HepG2 (cell line): ENCODE measurements at regions not wholly inside any gene's neighbourhood (a gene's known extent, or its start where the extent isn't known, plus 50 kb on each side); places are given as distances from the start of the nearest gene placed in this dataset.

ENCODE experiments used
- ATAC-seq: fragments of 200-7000 bp; cut with Tn5 transposase; 3 replicates; pipeline ENCODE4 v1.9.1; 2020; ENCODE audit warnings: mild to moderate bottlenecking, moderate library complexity
- BruUV-seq: library from RNA; stranded (reverse); fragments of 400-500 nt; replicated peaks from 2 replicates; lab custom pipeline; 2021; lab: Mats Ljungman, UMichigan
- CTCF ChIA-PET: fragments of 300-600 bp; formaldehyde crosslinking; extraction: SDS; loops from one replicate; lab custom pipeline; 2021; ENCODE audit warnings: low total read pairs, inconsistent platforms, low intra/inter-chr PET ratio; lab: Yijun Ruan, JAX
- POLR2A ChIA-PET: fragments of 350-600 bp; sonication (Branson Sonifier 250); formaldehyde crosslinking; loops from one replicate; lab custom pipeline; 2020; ENCODE audit warnings: antibody characterized with exemption, inconsistent platforms; lab: Yijun Ruan, JAX
- DNase-seq: peaks from one replicate; pipeline ENCODE4 v3.0.0-alpha.2; 2015; ENCODE audit warnings: low spot score
- FAIRE-seq: peaks from 3 replicates; lab custom pipeline; 2011; peaks lifted over from hg19 to GRCh38; lab: Jason Lieb, UNC
- H2AFZ ChIP-seq: one replicate; pipeline ENCODE4 v1.6.1; 2011; ENCODE audit warnings: low read length, inconsistent platforms
- H3K27ac ChIP-seq: fragments of 300-600 bp; 3 replicates; pipeline ENCODE4 v1.8.0; 2011; ENCODE audit warnings: mixed run types, mild to moderate bottlenecking, mixed read lengths, low read length, inconsistent platforms; ENCODE audit not compliant: insufficient read depth; ENCODE audit errors: extremely low read length
- H3K27me3 ChIP-seq, 2 experiments: fragments of 200-600 bp in 1 of 2; 2 replicates in 1 of 2; 3 replicates in 1 of 2; pipeline versions ENCODE4 v1.6.0 to v1.8.0; 2011; ENCODE audit warnings: low read length in 2 of 2, mild to moderate bottlenecking in 2 of 2, moderate library complexity in 2 of 2, inconsistent platforms in 1 of 2; ENCODE audit not compliant: insufficient read depth in 2 of 2, control insufficient read depth in 1 of 2
- H3K36me3 ChIP-seq, 2 experiments: fragments of 200-600 bp in 1 of 2; replicated peaks in 1 of 2; 2 replicates in 1 of 2; 3 replicates in 1 of 2; pipeline versions ENCODE4 v1.5.1 to v1.8.0; 2011; ENCODE audit warnings: low read length in 2 of 2, inconsistent platforms in 1 of 2; ENCODE audit not compliant: insufficient read depth in 2 of 2, control insufficient read depth in 1 of 2
- H3K4me1 ChIP-seq: 2 replicates; pipeline ENCODE4 v1.5.1; 2012; ENCODE audit warnings: low read length, inconsistent platforms; ENCODE audit not compliant: insufficient read depth
- H3K4me2 ChIP-seq: 2 replicates; pipeline ENCODE4 v1.6.0; 2011; ENCODE audit warnings: low read depth, low read length, inconsistent platforms
- H3K4me3 ChIP-seq, 3 experiments: fragments of 200-600 bp in 1 of 3; sonication (generic), shearing (Covaris generic) in 1 of 3; replicated peaks in 1 of 3; 2 replicates each; pipeline ENCODE4 v1.5.1; 2011 to 2016; ENCODE audit warnings: low read length in 3 of 3, inconsistent platforms in 2 of 3, low read depth in 2 of 3, mild to moderate bottlenecking in 2 of 3, control low read depth in 1 of 3, mixed read lengths in 1 of 3; ENCODE audit not compliant: insufficient read depth in 1 of 3
- H3K79me2 ChIP-seq: one replicate; pipeline ENCODE4 v1.6.1; 2011; ENCODE audit warnings: low read length, inconsistent platforms; ENCODE audit not compliant: insufficient read depth
- H3K9ac ChIP-seq: 2 replicates; pipeline ENCODE4 v1.6.0; 2011; ENCODE audit warnings: mild to moderate bottlenecking, low read depth, low read length, inconsistent platforms; ENCODE audit not compliant: insufficient read depth
- H3K9me3 ChIP-seq: 2 replicates; pipeline ENCODE4 v1.5.1; 2012; ENCODE audit warnings: mild to moderate bottlenecking, low read length
- H4K20me1 ChIP-seq: 2 replicates; pipeline ENCODE4 v1.6.0; 2011; ENCODE audit warnings: inconsistent platforms, mild to moderate bottlenecking, low read length, moderate library complexity; ENCODE audit not compliant: insufficient read depth
- SP5 ChIP-seq: IDR thresholded peaks from 2 replicates; pipeline ENCODE4 v1.6.1; 2016; ENCODE audit warnings: low read depth, borderline replicate concordance
- YEATS4 ChIP-seq: sonication (generic); formaldehyde crosslinking; IDR thresholded peaks from 2 replicates; pipeline ENCODE4 v1.4.0; 2020; ENCODE audit warnings: missing genetic modification reagents, borderline replicate concordance
- WGBS: methylation state at CpG from one replicate; pipeline ENCODE4 v1.1.6; 2017; ENCODE audit warnings: low lambda C conversion rate; 5-methylcytosine and 5-hydroxymethylcytosine counted together
- in situ Hi-C: cut with HindIII; loops from 2 replicates; pipeline ENCODE4 v1.10.0; 2017; ENCODE audit warnings: low pct_unique_long_range_greater_than_20kb; ENCODE audit not compliant: extremely low pct_ligation_motif_present
- intact Hi-C: fragments of 100-400 bp; cut with micrococcal nuclease; formaldehyde crosslinking; loops from one replicate; pipeline ENCODE4 v1.10.0; 2022; ENCODE audit not compliant: unreplicated experiment
- TF ChIP-seq, protein P1 (sequence below): sonication (generic); formaldehyde crosslinking; IDR thresholded peaks from 2 replicates; pipeline ENCODE4 v1.4.0; 2020; ENCODE audit warnings: missing genetic modification reagents, borderline replicate concordance
- TF ChIP-seq, protein P2 (sequence below): fragments of 450-650 bp; IDR thresholded peaks from 2 replicates; pipeline ENCODE4 v1.6.1; 2017

- TF ChIP-seq, protein P1, sequence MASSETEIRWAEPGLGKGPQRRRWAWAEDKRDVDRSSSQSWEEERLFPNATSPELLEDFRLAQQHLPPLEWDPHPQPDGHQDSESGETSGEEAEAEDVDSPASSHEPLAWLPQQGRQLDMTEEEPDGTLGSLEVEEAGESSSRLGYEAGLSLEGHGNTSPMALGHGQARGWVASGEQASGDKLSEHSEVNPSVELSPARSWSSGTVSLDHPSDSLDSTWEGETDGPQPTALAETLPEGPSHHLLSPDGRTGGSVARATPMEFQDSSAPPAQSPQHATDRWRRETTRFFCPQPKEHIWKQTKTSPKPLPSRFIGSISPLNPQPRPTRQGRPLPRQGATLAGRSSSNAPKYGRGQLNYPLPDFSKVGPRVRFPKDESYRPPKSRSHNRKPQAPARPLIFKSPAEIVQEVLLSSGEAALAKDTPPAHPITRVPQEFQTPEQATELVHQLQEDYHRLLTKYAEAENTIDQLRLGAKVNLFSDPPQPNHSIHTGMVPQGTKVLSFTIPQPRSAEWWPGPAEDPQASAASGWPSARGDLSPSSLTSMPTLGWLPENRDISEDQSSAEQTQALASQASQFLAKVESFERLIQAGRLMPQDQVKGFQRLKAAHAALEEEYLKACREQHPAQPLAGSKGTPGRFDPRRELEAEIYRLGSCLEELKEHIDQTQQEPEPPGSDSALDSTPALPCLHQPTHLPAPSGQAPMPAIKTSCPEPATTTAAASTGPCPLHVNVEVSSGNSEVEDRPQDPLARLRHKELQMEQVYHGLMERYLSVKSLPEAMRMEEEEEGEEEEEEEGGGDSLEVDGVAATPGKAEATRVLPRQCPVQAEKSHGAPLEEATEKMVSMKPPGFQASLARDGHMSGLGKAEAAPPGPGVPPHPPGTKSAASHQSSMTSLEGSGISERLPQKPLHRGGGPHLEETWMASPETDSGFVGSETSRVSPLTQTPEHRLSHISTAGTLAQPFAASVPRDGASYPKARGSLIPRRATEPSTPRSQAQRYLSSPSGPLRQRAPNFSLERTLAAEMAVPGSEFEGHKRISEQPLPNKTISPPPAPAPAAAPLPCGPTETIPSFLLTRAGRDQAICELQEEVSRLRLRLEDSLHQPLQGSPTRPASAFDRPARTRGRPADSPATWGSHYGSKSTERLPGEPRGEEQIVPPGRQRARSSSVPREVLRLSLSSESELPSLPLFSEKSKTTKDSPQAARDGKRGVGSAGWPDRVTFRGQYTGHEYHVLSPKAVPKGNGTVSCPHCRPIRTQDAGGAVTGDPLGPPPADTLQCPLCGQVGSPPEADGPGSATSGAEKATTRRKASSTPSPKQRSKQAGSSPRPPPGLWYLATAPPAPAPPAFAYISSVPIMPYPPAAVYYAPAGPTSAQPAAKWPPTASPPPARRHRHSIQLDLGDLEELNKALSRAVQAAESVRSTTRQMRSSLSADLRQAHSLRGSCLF (CRISPR knock-in tag): no peak
- no peak for TF ChIP-seq YEATS4
- TF ChIP-seq, all 625 proteins: peak for 0
Observed at GRCh38 chr15:60228619-60229018, 169.2 kb downstream of the ANXA2 start (continued).

DNA sequence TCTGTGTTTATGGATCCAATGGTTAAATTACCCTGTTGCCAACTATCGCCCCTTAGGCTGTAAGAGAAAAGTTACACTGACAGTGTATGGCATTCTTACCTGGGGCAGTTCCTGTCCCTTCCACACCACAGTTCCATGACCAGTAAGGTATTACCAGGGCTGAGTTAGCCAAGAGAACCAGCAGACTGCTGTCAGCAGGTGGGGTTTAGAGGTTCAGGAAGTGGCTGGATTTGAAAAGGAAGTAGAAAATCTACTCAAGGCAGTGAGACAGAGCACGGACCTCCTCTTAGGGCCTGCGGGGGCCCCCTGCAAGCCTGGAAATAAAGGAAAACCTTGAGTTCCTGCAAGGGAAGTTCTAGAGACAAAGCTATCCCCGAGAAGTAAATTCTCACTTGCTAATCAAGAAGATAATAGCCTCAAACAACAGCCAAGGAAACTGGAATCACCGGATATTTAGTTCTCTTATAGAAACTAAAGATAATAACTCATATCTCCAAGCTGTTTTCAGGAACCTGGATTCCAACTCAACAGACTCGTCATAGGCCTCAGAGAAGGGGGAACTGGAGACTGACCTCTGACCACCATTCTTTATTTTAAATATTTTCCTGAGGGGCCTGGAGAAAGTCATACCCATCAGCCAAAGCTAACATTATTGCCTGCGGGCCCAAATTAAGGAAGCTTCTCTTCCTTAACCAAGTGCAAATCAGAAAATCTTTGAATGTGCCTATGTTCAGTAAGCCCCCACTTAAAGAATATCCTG lies 161.7 kb downstream of the ANXA2 start:
- DNase-seq: no peak
- no peaks in the 10 kb centered on the region for H3K79me2 ChIP-seq
- in situ Hi-C loops (no loop called here), intact Hi-C loops (no loop called here)
- no peak overlapping the region for H3K4me2 ChIP-seq
- H3K9me3 ChIP-seq: no peaks in the 10 kb centered on the region
- FAIRE-seq: no peak
- H3K27me3 ChIP-seq: peaks cover 0 to 16% of the 10 kb centered on the region in 2 experiments; a peak in 3 of 5 replicates
- TF ChIP-seq SP5: no peak
- TF ChIP-seq, protein P2, sequence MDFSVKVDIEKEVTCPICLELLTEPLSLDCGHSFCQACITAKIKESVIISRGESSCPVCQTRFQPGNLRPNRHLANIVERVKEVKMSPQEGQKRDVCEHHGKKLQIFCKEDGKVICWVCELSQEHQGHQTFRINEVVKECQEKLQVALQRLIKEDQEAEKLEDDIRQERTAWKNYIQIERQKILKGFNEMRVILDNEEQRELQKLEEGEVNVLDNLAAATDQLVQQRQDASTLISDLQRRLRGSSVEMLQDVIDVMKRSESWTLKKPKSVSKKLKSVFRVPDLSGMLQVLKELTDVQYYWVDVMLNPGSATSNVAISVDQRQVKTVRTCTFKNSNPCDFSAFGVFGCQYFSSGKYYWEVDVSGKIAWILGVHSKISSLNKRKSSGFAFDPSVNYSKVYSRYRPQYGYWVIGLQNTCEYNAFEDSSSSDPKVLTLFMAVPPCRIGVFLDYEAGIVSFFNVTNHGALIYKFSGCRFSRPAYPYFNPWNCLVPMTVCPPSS: no peak
- TF ChIP-seq, all 625 proteins: peak for 0
- Histone ChIP-seq H2AFZ (no peak overlapping the region), H3K27ac (no peak overlapping the region), H3K36me3 (no peaks in the 10 kb centered on the region), H4K20me1 (no peaks in the 10 kb centered on the region), H3K9ac (no peak overlapping the region), H3K4me3 (no peak overlapping the region), H3K4me1 (no peaks in the 10 kb centered on the region)
- no TSS peak for BruUV-seq
- ATAC-seq: no peak
- WGBS: 20% methylated on average over 7 of the region's 7 CpGs
- ChIA-PET POLR2A (no interaction called here), CTCF (no interaction called here)
